Transverse colon (tissue), 4 donors: ENCODE measurements at regions not wholly inside any gene's neighbourhood (a gene's known extent, or its start where the extent isn't known, plus 50 kb on each side); places are given as distances from the start of the nearest gene placed in this dataset.

Experiments used
- CTCF ChIP-seq, 5 experiments: fragments of 200-600 bp in 3 of 5; fragments of 450-650 bp in 2 of 5; sonication (generic) in 3 of 5; IDR thresholded peaks; 1 replicate in 2 of 5; 2 replicates in 3 of 5; pipeline ENCODE4 v1.5.1; 2016 to 2017; ENCODE audit warnings: antibody characterized with exemption in 5 of 5, inconsistent platforms in 3 of 5, mild to moderate bottlenecking in 2 of 5, moderate library complexity in 1 of 5
- EP300 ChIP-seq: sonication (generic); formaldehyde crosslinking; IDR thresholded peaks from one replicate; pipeline ENCODE4 v1.6.1; 2017; ENCODE audit warnings: antibody characterized with exemption, low read depth
- POLR2A ChIP-seq: fragments of 450-650 bp; IDR thresholded peaks from one replicate; pipeline ENCODE4 v1.6.1; 2016; ENCODE audit warnings: antibody characterized with exemption, mild to moderate bottlenecking, moderate library complexity
- POLR2AphosphoS5 ChIP-seq, 3 donors: sonication (generic); formaldehyde crosslinking; IDR thresholded peaks; one replicate each; pipeline ENCODE4 v1.6.1; 2016; ENCODE audit warnings: antibody characterized with exemption in 3 of 3

GRCh38 chr3:43224405-43225073, 61.8 kb upstream of the SNRK start:
- no peak for TF ChIP-seq CTCF (IDR thresholded peaks at IDR 0.05)
- TF ChIP-seq POLR2AphosphoS5 (IDR thresholded peaks at IDR 0.05), result no peak
- no peak for TF ChIP-seq EP300
- no peak for TF ChIP-seq POLR2A
